ENCODE measurements at regions not wholly inside any gene's neighbourhood (a gene's known extent, or its start where the extent isn't known, plus 50 kb on each side); places are given as distances from the start of the nearest gene placed in this dataset.
A peak's percentile ranks its signal among the peaks of the same experiment; 100 is the strongest.
"Not testable (repeated sequence)": the region's sequence is repeated elsewhere in the genome, so short reads cannot be mapped to it uniquely, and the experiment has no call there.

- DNase-seq (ENCODE audit: low spot score) = peak; percentile 51
Observed at GRCh38 chr12:46983959-46984841, 95.2 kb upstream of the PCED1B start.

- DNase-seq (ENCODE audit: low spot score) = no peak
Observed at GRCh38 chr12:46985816-46986215, 93.6 kb upstream of the PCED1B start.

- DNase-seq (ENCODE audit: low spot score) = not testable (repeated sequence)
Observed at GRCh38 chr12:46988122-46988521, 91.3 kb upstream of the PCED1B start.

- DNase-seq (ENCODE audit: low spot score) = no peak
Observed at GRCh38 chr12:46990211-46990610, 89.2 kb upstream of the PCED1B start.

GRCh38 chr12:46992051-46992450, 87.4 kb upstream of the PCED1B start:
- DNase-seq (ENCODE audit: low spot score) = not testable (repeated sequence)

GRCh38 chr12:46998811-46999368, 80.5 kb upstream of the PCED1B start:
- no peak for DNase-seq (ENCODE audit: low spot score)

GRCh38 chr12:47004634-47005033, 74.8 kb upstream of the PCED1B start:
- DNase-seq (ENCODE audit: low spot score) = no peak

- DNase-seq (ENCODE audit: low spot score) = no peak
Observed at GRCh38 chr12:47007048-47007447, 72.4 kb upstream of the PCED1B start.

GRCh38 chr12:47012552-47012951, 66.9 kb upstream of the PCED1B start:
- no peak for DNase-seq (ENCODE audit: low spot score)

- no peak for DNase-seq (ENCODE audit: low spot score)
Observed at GRCh38 chr12:47014474-47014873, 64.9 kb upstream of the PCED1B start.

GRCh38 chr12:47015381-47015780, 64.0 kb upstream of the PCED1B start:
- no peak for DNase-seq (ENCODE audit: low spot score)

GRCh38 chr12:47017041-47017713, 62.2 kb upstream of the PCED1B start:
- no peak for DNase-seq (ENCODE audit: low spot score)

GRCh38 chr12:47017901-47018475, 61.4 kb upstream of the PCED1B start:
- DNase-seq (ENCODE audit: low spot score) = no peak

- no peak for DNase-seq (ENCODE audit: low spot score)
Observed at GRCh38 chr12:47020211-47020821, 59.1 kb upstream of the PCED1B start.

- DNase-seq (ENCODE audit: low spot score) = no peak
Observed at GRCh38 chr12:47021298-47021697, 58.1 kb upstream of the PCED1B start.

GRCh38 chr12:47022296-47022695, 57.1 kb upstream of the PCED1B start:
- no peak for DNase-seq (ENCODE audit: low spot score)

GRCh38 chr12:47023311-47023710, 56.1 kb upstream of the PCED1B start:
- no peak for DNase-seq (ENCODE audit: low spot score)

GRCh38 chr12:47023953-47024352, 55.5 kb upstream of the PCED1B start:
- no peak for DNase-seq (ENCODE audit: low spot score)

GRCh38 chr12:47024463-47024862, 55.0 kb upstream of the PCED1B start:
- DNase-seq (ENCODE audit: low spot score) = no peak

GRCh38 chr12:47025349-47025748, 54.1 kb upstream of the PCED1B start:
- DNase-seq (ENCODE audit: low spot score) = no peak

- DNase-seq (ENCODE audit: low spot score) = no peak
Observed at GRCh38 chr12:47025798-47026197, 53.6 kb upstream of the PCED1B start.

- DNase-seq (ENCODE audit: low spot score) = no peak
Observed at GRCh38 chr12:47026291-47026690, 53.1 kb upstream of the PCED1B start.

Data from ureter (tissue), 1 donor.